ENCODE measurements at regions not wholly inside any gene's neighbourhood (a gene's known extent, or its start where the extent isn't known, plus 50 kb on each side); places are given as distances from the start of the nearest gene placed in this dataset.

DNA sequence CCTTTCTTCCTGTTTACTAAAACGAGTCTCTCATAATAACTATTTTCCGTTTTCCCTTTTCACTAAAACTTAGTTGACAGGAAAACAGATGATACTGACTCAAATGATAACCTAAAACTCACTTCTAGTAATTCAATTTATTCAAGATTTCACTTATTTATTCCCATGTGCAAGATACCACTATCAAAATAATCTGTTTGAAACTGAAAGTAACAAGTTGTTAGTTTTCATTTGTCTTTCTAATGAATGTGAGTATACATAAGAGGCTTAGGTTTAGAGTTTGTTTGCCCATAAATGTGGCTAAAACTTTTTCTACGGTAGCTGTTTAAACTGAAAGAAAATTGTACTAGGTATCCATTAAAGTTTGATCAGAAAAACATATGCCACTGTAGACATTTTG is 314.9 kb upstream of the STEAP1 start:
- TF ChIP-seq, protein P1, sequence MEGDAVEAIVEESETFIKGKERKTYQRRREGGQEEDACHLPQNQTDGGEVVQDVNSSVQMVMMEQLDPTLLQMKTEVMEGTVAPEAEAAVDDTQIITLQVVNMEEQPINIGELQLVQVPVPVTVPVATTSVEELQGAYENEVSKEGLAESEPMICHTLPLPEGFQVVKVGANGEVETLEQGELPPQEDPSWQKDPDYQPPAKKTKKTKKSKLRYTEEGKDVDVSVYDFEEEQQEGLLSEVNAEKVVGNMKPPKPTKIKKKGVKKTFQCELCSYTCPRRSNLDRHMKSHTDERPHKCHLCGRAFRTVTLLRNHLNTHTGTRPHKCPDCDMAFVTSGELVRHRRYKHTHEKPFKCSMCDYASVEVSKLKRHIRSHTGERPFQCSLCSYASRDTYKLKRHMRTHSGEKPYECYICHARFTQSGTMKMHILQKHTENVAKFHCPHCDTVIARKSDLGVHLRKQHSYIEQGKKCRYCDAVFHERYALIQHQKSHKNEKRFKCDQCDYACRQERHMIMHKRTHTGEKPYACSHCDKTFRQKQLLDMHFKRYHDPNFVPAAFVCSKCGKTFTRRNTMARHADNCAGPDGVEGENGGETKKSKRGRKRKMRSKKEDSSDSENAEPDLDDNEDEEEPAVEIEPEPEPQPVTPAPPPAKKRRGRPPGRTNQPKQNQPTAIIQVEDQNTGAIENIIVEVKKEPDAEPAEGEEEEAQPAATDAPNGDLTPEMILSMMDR (IDR thresholded peaks at IDR 0.05; ENCODE audit: low read depth, low read length), result no peak
- TF ChIP-seq POLR2A (IDR thresholded peaks at IDR 0.05; ENCODE audit: extremely low read depth, insufficient read length), result no peak
